Suprapubic skin (tissue), 4 donors: ENCODE measurements at regions not wholly inside any gene's neighbourhood (a gene's known extent, or its start where the extent isn't known, plus 50 kb on each side); places are given as distances from the start of the nearest gene placed in this dataset.
"Not testable (repeated sequence)": the region's sequence is repeated elsewhere in the genome, so short reads cannot be mapped to it uniquely, and the experiment has no call there.

Experiments used
- DNase-seq, 2 donors: peaks; one replicate each; pipeline ENCODE4 v3.0.0-alpha.2; 2019; ENCODE audit warnings: low spot score in 2 of 2
- H3K27ac ChIP-seq: fragments of 200-600 bp; sonication (generic); one replicate; pipeline ENCODE4 v1.5.1; 2019
- H3K27me3 ChIP-seq: fragments of 200-600 bp; sonication (generic); one replicate; pipeline ENCODE4 v1.5.1; 2019
- H3K36me3 ChIP-seq: fragments of 200-600 bp; sonication (generic); one replicate; pipeline ENCODE4 v1.5.1; 2019
- H3K4me1 ChIP-seq: fragments of 200-600 bp; sonication (generic); one replicate; pipeline ENCODE4 v1.5.1; 2019
- H3K4me3 ChIP-seq: fragments of 200-600 bp; sonication (generic); one replicate; pipeline ENCODE4 v1.5.1; 2019; ENCODE audit warnings: mild to moderate bottlenecking
- H3K9me3 ChIP-seq: fragments of 200-600 bp; sonication (generic); one replicate; pipeline ENCODE4 v1.5.1; 2019
- CTCF ChIP-seq, 2 donors: fragments of 200-600 bp in 1 of 2; fragments of 450-650 bp in 1 of 2; sonication (generic) in 1 of 2; IDR thresholded peaks; one replicate each; pipeline ENCODE4 v1.5.1; 2016 to 2019; ENCODE audit warnings: antibody characterized with exemption in 2 of 2, mild to moderate bottlenecking in 1 of 2, moderate library complexity in 1 of 2
- EP300 ChIP-seq: sonication (generic); formaldehyde crosslinking; IDR thresholded peaks from one replicate; pipeline ENCODE4 v1.6.1; 2017; ENCODE audit warnings: antibody characterized with exemption
- POLR2A ChIP-seq, 2 donors: fragments of 450-650 bp; IDR thresholded peaks; one replicate each; pipeline ENCODE4 v1.6.1; 2017; ENCODE audit warnings: antibody characterized with exemption in 2 of 2, mild to moderate bottlenecking in 2 of 2, moderate library complexity in 2 of 2
- POLR2AphosphoS5 ChIP-seq, 3 donors: sonication (generic); formaldehyde crosslinking; IDR thresholded peaks; one replicate each; pipeline ENCODE4 v1.6.1; 2017; ENCODE audit warnings: antibody characterized with exemption in 3 of 3
- WGBS: methylation state at CpG from one replicate; pipeline ENCODE4 v1.1.5; 2018; 5-methylcytosine and 5-hydroxymethylcytosine counted together

- no peak for DNase-seq
- H3K36me3 ChIP-seq, result no peaks in the 10 kb centered on the region
- 81% methylated on average over 8 of the region's 8 CpGs for WGBS
- no peak for TF ChIP-seq POLR2AphosphoS5 (IDR thresholded peaks at IDR 0.05)
- no peak for TF ChIP-seq EP300
- H3K27me3 ChIP-seq, result no peaks in the 10 kb centered on the region
- H3K9me3 ChIP-seq, result no peaks in the 10 kb centered on the region
- no peaks in the 10 kb centered on the region for H3K4me1 ChIP-seq
- no peak overlapping the region for H3K27ac ChIP-seq
- H3K4me3 ChIP-seq, result no peak overlapping the region
Observed at GRCh38 chr1:65554829-65555228, 134.4 kb downstream of the LEPR start.

- no peaks in the 10 kb centered on the region for H3K9me3 ChIP-seq
- no peak for TF ChIP-seq EP300
- no peak for TF ChIP-seq POLR2A (IDR thresholded peaks at IDR 0.05)
- no peak for TF ChIP-seq POLR2AphosphoS5 (IDR thresholded peaks at IDR 0.05)
- no peak for TF ChIP-seq CTCF (IDR thresholded peaks at IDR 0.05)
- H3K4me1 ChIP-seq, result no peaks in the 10 kb centered on the region
- DNase-seq, result no peak
- H3K27ac ChIP-seq, result no peak overlapping the region
- H3K27me3 ChIP-seq, result no peaks in the 10 kb centered on the region
- no peak overlapping the region for H3K4me3 ChIP-seq
- H3K36me3 ChIP-seq, result no peaks in the 10 kb centered on the region
Observed at GRCh38 chr1:65558215-65558614, 137.7 kb downstream of the LEPR start.

- Histone ChIP-seq H3K9me3 (no peaks in the 10 kb centered on the region), H3K27ac (no peak overlapping the region), H3K4me3 (no peak overlapping the region), H3K4me1 (no peaks in the 10 kb centered on the region), H3K36me3 (no peaks in the 10 kb centered on the region), H3K27me3 (no peaks in the 10 kb centered on the region)
- no peak for DNase-seq
- TF ChIP-seq EP300 (no peak), POLR2AphosphoS5 (IDR thresholded peaks at IDR 0.05) (no peak), POLR2A (IDR thresholded peaks at IDR 0.05) (no peak), CTCF (IDR thresholded peaks at IDR 0.05) (no peak)
- WGBS, result 100% methylated on average over 7 of the region's 7 CpGs
Observed at GRCh38 chr1:65564493-65564892, 144.0 kb downstream of the LEPR start.

GRCh38 chr1:65568285-65568684 is 147.8 kb downstream of the LEPR start:
- Histone ChIP-seq H3K4me3 (no peak overlapping the region), H3K9me3 (no peaks in the 10 kb centered on the region), H3K4me1 (no peaks in the 10 kb centered on the region), H3K27ac (no peak overlapping the region), H3K27me3 (no peaks in the 10 kb centered on the region), H3K36me3 (no peaks in the 10 kb centered on the region)
- no peak for TF ChIP-seq EP300
- no peak for TF ChIP-seq POLR2A (IDR thresholded peaks at IDR 0.05)
- TF ChIP-seq CTCF (IDR thresholded peaks at IDR 0.05), result no peak
- no peak for TF ChIP-seq POLR2AphosphoS5 (IDR thresholded peaks at IDR 0.05)
- DNase-seq, result no peak
- WGBS, result 88% methylated on average over 3 of the region's 3 CpGs

GRCh38 chr1:65572701-65573421 is 152.4 kb downstream of the LEPR start:
- TF ChIP-seq CTCF (IDR thresholded peaks at IDR 0.05) (no peak), POLR2A (IDR thresholded peaks at IDR 0.05) (no peak), POLR2AphosphoS5 (IDR thresholded peaks at IDR 0.05) (no peak), EP300 (no peak)
- no peak overlapping the region for H3K27ac ChIP-seq
- H3K4me3 ChIP-seq, result no peak overlapping the region
- H3K4me1 ChIP-seq, result no peaks in the 10 kb centered on the region
- no peak for DNase-seq
- H3K9me3 ChIP-seq, result no peaks in the 10 kb centered on the region
- H3K27me3 ChIP-seq, result no peaks in the 10 kb centered on the region
- WGBS, result 82% methylated on average over 10 of the region's 10 CpGs
- H3K36me3 ChIP-seq, result no peaks in the 10 kb centered on the region

GRCh38 chr1:65577278-65577677 is 156.8 kb downstream of the LEPR start:
- no peak for TF ChIP-seq CTCF (IDR thresholded peaks at IDR 0.05)
- TF ChIP-seq EP300, result no peak
- no peak for TF ChIP-seq POLR2AphosphoS5 (IDR thresholded peaks at IDR 0.05)
- no peak for TF ChIP-seq POLR2A (IDR thresholded peaks at IDR 0.05)
- Histone ChIP-seq H3K27ac (no peak overlapping the region), H3K9me3 (no peaks in the 10 kb centered on the region), H3K27me3 (no peaks in the 10 kb centered on the region), H3K36me3 (no peaks in the 10 kb centered on the region), H3K4me1 (no peaks in the 10 kb centered on the region), H3K4me3 (no peak overlapping the region)
- WGBS, result 82% methylated on average over 4 of the region's 4 CpGs
- DNase-seq, result no peak

GRCh38 chr1:65577982-65578381 is 157.5 kb downstream of the LEPR start:
- H3K27me3 ChIP-seq, H3K4me1 ChIP-seq, H3K27ac ChIP-seq, H3K9me3 ChIP-seq, H3K4me3 ChIP-seq, H3K36me3 ChIP-seq, DNase-seq: not testable (repeated sequence)
- 100% methylated on average over 3 of the region's 3 CpGs for WGBS
